ENCODE measurements at regions not wholly inside any gene's neighbourhood (a gene's known extent, or its start where the extent isn't known, plus 50 kb on each side); places are given as distances from the start of the nearest gene placed in this dataset.
"Not testable (repeated sequence)": the region's sequence is repeated elsewhere in the genome, so short reads cannot be mapped to it uniquely, and the experiment has no call there.

DNA sequence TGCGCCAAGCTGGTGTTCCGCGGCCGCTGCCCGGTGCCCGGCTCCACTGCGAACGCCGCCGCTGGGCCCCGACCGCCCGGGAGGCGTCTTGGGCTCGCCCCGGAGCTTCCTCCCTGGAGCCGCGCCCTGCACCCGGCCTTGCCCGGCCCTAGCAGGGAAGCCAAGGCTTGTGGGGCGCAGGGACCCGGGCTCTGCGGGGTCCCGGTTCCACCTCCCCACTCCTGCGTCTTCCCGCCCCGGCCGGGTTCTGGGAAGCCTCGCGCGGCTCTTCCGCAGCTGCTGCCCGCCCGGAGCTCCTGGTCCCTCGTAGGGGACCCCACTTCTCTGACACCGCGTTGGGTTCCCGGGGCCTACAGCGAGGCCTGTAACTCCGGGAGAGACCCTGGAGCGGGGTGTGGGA lies 149.8 kb downstream of the OR4F15 start:
- TF ChIP-seq USF2 (IDR thresholded peaks at IDR 0.05; ENCODE audit: low read depth, low read length); POLR2A (IDR thresholded peaks at IDR 0.05; ENCODE audit: low read depth, low read length); BHLHE40 (IDR thresholded peaks at IDR 0.05; ENCODE audit: low read depth, low read length); RAD21 (IDR thresholded peaks at IDR 0.05; ENCODE audit: low read length); MAZ (IDR thresholded peaks at IDR 0.05; ENCODE audit: borderline replicate concordance, low read depth, low read length); FOS (IDR thresholded peaks at IDR 0.05; ENCODE audit: low read depth, low read length); SMC3 (IDR thresholded peaks at IDR 0.05; ENCODE audit: low read depth, low read length); CEBPB (IDR thresholded peaks at IDR 0.05; ENCODE audit: low read depth, low read length); NFE2L2 (IDR thresholded peaks at IDR 0.05; ENCODE audit: low read depth, low read length); RFX5 (IDR thresholded peaks at IDR 0.05; ENCODE audit: low read depth, low read length); MXI1 (IDR thresholded peaks at IDR 0.05; ENCODE audit: borderline replicate concordance, low read depth, low read length): not testable (repeated sequence)
- TF ChIP-seq, protein P1, sequence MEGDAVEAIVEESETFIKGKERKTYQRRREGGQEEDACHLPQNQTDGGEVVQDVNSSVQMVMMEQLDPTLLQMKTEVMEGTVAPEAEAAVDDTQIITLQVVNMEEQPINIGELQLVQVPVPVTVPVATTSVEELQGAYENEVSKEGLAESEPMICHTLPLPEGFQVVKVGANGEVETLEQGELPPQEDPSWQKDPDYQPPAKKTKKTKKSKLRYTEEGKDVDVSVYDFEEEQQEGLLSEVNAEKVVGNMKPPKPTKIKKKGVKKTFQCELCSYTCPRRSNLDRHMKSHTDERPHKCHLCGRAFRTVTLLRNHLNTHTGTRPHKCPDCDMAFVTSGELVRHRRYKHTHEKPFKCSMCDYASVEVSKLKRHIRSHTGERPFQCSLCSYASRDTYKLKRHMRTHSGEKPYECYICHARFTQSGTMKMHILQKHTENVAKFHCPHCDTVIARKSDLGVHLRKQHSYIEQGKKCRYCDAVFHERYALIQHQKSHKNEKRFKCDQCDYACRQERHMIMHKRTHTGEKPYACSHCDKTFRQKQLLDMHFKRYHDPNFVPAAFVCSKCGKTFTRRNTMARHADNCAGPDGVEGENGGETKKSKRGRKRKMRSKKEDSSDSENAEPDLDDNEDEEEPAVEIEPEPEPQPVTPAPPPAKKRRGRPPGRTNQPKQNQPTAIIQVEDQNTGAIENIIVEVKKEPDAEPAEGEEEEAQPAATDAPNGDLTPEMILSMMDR (conservative IDR thresholded peaks at IDR 0.05; ENCODE audit: low read depth, low read length), result not testable (repeated sequence)
- TF ChIP-seq, protein P2, sequence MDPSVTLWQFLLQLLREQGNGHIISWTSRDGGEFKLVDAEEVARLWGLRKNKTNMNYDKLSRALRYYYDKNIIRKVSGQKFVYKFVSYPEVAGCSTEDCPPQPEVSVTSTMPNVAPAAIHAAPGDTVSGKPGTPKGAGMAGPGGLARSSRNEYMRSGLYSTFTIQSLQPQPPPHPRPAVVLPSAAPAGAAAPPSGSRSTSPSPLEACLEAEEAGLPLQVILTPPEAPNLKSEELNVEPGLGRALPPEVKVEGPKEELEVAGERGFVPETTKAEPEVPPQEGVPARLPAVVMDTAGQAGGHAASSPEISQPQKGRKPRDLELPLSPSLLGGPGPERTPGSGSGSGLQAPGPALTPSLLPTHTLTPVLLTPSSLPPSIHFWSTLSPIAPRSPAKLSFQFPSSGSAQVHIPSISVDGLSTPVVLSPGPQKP (IDR thresholded peaks at IDR 0.05; ENCODE audit: borderline replicate concordance, low read depth, low read length), result not testable (repeated sequence)

Data from IMR-90 (cell line).